ENCODE measurements at regions not wholly inside any gene's neighbourhood (a gene's known extent, or its start where the extent isn't known, plus 50 kb on each side); places are given as distances from the start of the nearest gene placed in this dataset.

DNA sequence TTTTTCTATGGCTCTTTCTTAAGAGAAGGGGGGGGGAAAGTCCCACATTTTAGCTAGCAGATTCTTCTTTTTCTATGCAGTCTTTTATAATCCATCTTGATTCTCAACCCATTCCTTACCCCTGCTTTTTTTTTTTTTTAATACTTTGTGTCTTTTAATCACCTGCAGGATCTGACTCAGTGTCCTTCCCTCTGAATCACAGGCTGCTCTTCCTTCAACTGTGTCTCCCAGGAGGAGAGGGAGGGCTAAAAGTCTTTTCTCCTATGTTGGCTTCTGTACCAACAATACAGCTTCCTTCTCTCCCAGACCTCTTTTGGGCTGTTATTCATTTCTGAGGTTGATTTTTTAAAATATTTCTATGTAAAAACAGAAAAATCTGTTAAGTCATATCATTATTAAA, 686.2 kb downstream of the ADGRL2 start:
- no peaks in the 10 kb centered on the region for H3K9me3 ChIP-seq
- intact Hi-C loops (cut with DNase I; ENCODE audit: low total_unique reads) = no loop called here
- no peaks in the 10 kb centered on the region for H3K27me3 ChIP-seq
- peaks cover 0 to 4% of the 10 kb centered on the region in 2 donors for H3K4me1 ChIP-seq
- H3K36me3 ChIP-seq = no peaks in the 10 kb centered on the region
- H3K4me3 ChIP-seq = no peak overlapping the region
- H3K27ac ChIP-seq = no peak overlapping the region
- DNase-seq = no peak
- TF ChIP-seq, protein P1, sequence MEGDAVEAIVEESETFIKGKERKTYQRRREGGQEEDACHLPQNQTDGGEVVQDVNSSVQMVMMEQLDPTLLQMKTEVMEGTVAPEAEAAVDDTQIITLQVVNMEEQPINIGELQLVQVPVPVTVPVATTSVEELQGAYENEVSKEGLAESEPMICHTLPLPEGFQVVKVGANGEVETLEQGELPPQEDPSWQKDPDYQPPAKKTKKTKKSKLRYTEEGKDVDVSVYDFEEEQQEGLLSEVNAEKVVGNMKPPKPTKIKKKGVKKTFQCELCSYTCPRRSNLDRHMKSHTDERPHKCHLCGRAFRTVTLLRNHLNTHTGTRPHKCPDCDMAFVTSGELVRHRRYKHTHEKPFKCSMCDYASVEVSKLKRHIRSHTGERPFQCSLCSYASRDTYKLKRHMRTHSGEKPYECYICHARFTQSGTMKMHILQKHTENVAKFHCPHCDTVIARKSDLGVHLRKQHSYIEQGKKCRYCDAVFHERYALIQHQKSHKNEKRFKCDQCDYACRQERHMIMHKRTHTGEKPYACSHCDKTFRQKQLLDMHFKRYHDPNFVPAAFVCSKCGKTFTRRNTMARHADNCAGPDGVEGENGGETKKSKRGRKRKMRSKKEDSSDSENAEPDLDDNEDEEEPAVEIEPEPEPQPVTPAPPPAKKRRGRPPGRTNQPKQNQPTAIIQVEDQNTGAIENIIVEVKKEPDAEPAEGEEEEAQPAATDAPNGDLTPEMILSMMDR (IDR thresholded peaks at IDR 0.05) = no peak
- TF ChIP-seq POLR2A (IDR thresholded peaks at IDR 0.05) = no peak

DNA sequence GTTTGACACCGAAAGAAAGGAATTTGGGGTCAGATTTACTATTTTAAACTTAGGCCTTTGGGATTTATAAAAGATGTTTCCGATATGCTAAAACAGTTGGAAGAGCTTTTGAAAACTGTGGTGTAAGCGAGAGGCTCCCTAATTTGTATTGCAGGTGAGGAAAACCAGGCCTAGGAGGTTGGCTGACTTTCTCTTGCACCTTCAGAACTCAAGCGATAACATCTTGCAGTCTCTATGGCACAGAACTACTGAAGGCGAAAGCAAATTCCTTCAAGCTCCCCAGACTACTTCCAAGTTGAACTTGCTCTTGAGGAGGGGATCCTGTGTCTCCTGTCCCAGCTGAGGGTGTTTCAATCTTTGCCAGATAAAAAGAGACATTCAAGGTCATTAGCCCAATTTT, 685.7 kb downstream of the ADGRL2 start:
- H3K36me3 ChIP-seq = no peaks in the 10 kb centered on the region
- intact Hi-C loops (cut with DNase I; ENCODE audit: low total_unique reads) = no loop called here
- DNase-seq = no peak
- no peaks in the 10 kb centered on the region for H3K9me3 ChIP-seq
- no peak overlapping the region for H3K27ac ChIP-seq
- no peak for TF ChIP-seq POLR2A (IDR thresholded peaks at IDR 0.05)
- TF ChIP-seq, protein P1 (IDR thresholded peaks at IDR 0.05) = no peak
- H3K27me3 ChIP-seq = no peaks in the 10 kb centered on the region
- peaks cover 0 to 2% of the 10 kb centered on the region in 2 donors for H3K4me1 ChIP-seq
- H3K4me3 ChIP-seq = no peak overlapping the region

DNA sequence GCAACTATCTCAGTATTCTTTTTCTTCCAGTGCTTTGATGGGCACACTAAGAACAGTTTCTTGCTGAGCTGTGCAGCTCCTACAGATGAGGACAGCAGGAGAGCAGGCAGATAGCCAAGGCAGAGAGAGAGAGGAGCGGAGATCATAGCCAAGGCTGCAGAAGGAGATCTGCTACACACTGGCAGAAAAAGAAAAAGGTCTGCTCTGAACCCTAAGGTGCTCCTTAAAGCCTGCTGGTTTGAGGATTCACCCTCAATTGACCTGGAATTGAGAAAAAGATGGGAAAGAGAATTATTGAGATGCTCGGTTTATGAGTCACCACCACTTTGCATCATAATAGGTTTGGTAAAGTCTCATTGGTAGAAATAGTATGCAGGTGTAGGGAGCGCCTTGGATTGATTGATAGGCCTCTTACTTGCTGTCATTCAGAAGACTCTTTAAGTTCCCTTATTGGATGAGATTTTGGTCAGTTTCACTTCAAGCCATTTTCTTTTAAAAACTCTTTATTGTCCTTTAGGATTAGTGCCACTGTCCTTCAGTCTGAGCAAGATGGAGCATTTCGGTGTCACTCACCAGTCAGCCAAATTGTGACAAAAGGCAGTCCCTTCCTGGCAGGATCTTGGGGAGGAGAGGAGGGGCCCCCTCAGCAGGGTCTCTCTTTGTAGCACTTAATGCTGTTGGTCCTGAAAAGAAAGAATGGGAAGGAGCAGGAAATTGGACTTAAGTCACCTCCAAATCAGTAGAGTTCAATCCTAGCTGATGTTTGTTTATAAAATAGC, 685.0 kb downstream of the ADGRL2 start:
- Histone ChIP-seq H3K27me3 (no peaks in the 10 kb centered on the region), H3K36me3 (no peaks in the 10 kb centered on the region), H3K27ac (peak overlapping the region in 1 of 2 donors; percentile 37), H3K9me3 (no peaks in the 10 kb centered on the region), H3K4me1 (no peaks in the 10 kb centered on the region), H3K4me3 (no peak overlapping the region)
- TF ChIP-seq, protein P1 (IDR thresholded peaks at IDR 0.05) = no peak
- no peak for TF ChIP-seq POLR2A (IDR thresholded peaks at IDR 0.05)
- intact Hi-C loops (cut with DNase I; ENCODE audit: low total_unique reads) = no loop called here
- DNase-seq = peak in 1 of 2 donors; percentile 37

GRCh38 chr1:82483146-82483545, 682.4 kb downstream of the ADGRL2 start:
- H3K4me3 ChIP-seq = no peak overlapping the region
- no peaks in the 10 kb centered on the region for H3K36me3 ChIP-seq
- intact Hi-C loops (cut with DNase I; ENCODE audit: low total_unique reads) = no loop called here
- TF ChIP-seq, protein P1 (IDR thresholded peaks at IDR 0.05) = no peak
- no peak for TF ChIP-seq POLR2A (IDR thresholded peaks at IDR 0.05)
- H3K4me1 ChIP-seq = no peaks in the 10 kb centered on the region
- no peaks in the 10 kb centered on the region for H3K9me3 ChIP-seq
- no peak for DNase-seq
- no peak overlapping the region for H3K27ac ChIP-seq
- no peaks in the 10 kb centered on the region for H3K27me3 ChIP-seq

- H3K27me3 ChIP-seq = no peaks in the 10 kb centered on the region
- DNase-seq = no peak
- TF ChIP-seq, protein P1 (IDR thresholded peaks at IDR 0.05) = no peak
- TF ChIP-seq POLR2A (IDR thresholded peaks at IDR 0.05) = no peak
- no peaks in the 10 kb centered on the region for H3K4me1 ChIP-seq
- no peaks in the 10 kb centered on the region for H3K9me3 ChIP-seq
- intact Hi-C loops (cut with DNase I; ENCODE audit: low total_unique reads) = no loop called here
- peaks cover 0 to 3% of the 10 kb centered on the region in 2 donors for H3K36me3 ChIP-seq
- no peak overlapping the region for H3K4me3 ChIP-seq
- H3K27ac ChIP-seq = no peak overlapping the region
Observed at GRCh38 chr1:82478916-82479315, 678.2 kb downstream of the ADGRL2 start.

Data from uterus (tissue), 3 donors.